ENCODE measurements at regions not wholly inside any gene's neighbourhood (a gene's known extent, or its start where the extent isn't known, plus 50 kb on each side); places are given as distances from the start of the nearest gene placed in this dataset.
"Not testable (repeated sequence)": the region's sequence is repeated elsewhere in the genome, so short reads cannot be mapped to it uniquely, and the experiment has no call there.

GRCh38 chr18:38174173-38174572 is 608.6 kb upstream of the CELF4 start:
- no peaks in the 10 kb centered on the region for H3K4me1 Mint-ChIP-seq

GRCh38 chr18:38170845-38171244 is 605.2 kb upstream of the CELF4 start:
- H3K27me3 ChIP-seq (ENCODE audit: control insufficient read depth, insufficient read depth, low read length) = no peaks in the 10 kb centered on the region
- H3K27ac ChIP-seq (ENCODE audit: low read length) = no peak overlapping the region
- no peak for ATAC-seq
- no peaks in the 10 kb centered on the region for H3K4me1 ChIP-seq (ENCODE audit: control insufficient read depth, insufficient read depth, low read length)
- peaks cover 15 to 27% of the 10 kb centered on the region in 2 donors for H3K9me3 Mint-ChIP-seq
- H3K4me3 Mint-ChIP-seq = no peak overlapping the region
- no peaks in the 10 kb centered on the region for H3K9me3 ChIP-seq (ENCODE audit: control insufficient read depth, insufficient read depth, low read length)
- H3K4me3 ChIP-seq (ENCODE audit: low read length) = no peak overlapping the region
- TF ChIP-seq, protein P1, sequence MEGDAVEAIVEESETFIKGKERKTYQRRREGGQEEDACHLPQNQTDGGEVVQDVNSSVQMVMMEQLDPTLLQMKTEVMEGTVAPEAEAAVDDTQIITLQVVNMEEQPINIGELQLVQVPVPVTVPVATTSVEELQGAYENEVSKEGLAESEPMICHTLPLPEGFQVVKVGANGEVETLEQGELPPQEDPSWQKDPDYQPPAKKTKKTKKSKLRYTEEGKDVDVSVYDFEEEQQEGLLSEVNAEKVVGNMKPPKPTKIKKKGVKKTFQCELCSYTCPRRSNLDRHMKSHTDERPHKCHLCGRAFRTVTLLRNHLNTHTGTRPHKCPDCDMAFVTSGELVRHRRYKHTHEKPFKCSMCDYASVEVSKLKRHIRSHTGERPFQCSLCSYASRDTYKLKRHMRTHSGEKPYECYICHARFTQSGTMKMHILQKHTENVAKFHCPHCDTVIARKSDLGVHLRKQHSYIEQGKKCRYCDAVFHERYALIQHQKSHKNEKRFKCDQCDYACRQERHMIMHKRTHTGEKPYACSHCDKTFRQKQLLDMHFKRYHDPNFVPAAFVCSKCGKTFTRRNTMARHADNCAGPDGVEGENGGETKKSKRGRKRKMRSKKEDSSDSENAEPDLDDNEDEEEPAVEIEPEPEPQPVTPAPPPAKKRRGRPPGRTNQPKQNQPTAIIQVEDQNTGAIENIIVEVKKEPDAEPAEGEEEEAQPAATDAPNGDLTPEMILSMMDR (IDR thresholded peaks at IDR 0.05) = no peak
- no peak for DNase-seq
- intact Hi-C loops (cut with micrococcal nuclease) = no loop called here
- no peaks in the 10 kb centered on the region for H3K36me3 ChIP-seq (ENCODE audit: control insufficient read depth, insufficient read depth, low read length)
- no peaks in the 10 kb centered on the region for H3K27me3 Mint-ChIP-seq (ENCODE audit: low read depth in 2 of 2)
- H3K36me3 Mint-ChIP-seq = no peaks in the 10 kb centered on the region
- H3K27ac Mint-ChIP-seq = no peak overlapping the region
- H3K4me1 Mint-ChIP-seq = no peaks in the 10 kb centered on the region

More at GRCh38 chr18:38174173-38174572, 608.6 kb upstream of the CELF4 start:
- intact Hi-C loops (cut with micrococcal nuclease) = no loop called here
- Histone ChIP-seq H3K36me3 (ENCODE audit: control insufficient read depth, insufficient read depth, low read length) (no peaks in the 10 kb centered on the region), H3K9me3 (ENCODE audit: control insufficient read depth, insufficient read depth, low read length) (no peaks in the 10 kb centered on the region), H3K4me1 (ENCODE audit: control insufficient read depth, insufficient read depth, low read length) (no peaks in the 10 kb centered on the region), H3K27ac (ENCODE audit: low read length) (no peak overlapping the region), H3K4me3 (ENCODE audit: low read length) (no peak overlapping the region), H3K27me3 (ENCODE audit: control insufficient read depth, insufficient read depth, low read length) (no peaks in the 10 kb centered on the region)
- TF ChIP-seq, protein P1 (IDR thresholded peaks at IDR 0.05) = no peak
- DNase-seq = no peak
- no peaks in the 10 kb centered on the region for H3K36me3 Mint-ChIP-seq
- H3K4me3 Mint-ChIP-seq = no peak overlapping the region
- no peak overlapping the region for H3K27ac Mint-ChIP-seq
- ATAC-seq = no peak
- H3K27me3 Mint-ChIP-seq (ENCODE audit: low read depth in 2 of 2) = no peaks in the 10 kb centered on the region
- WGBS (ENCODE audit: insufficient coverage) = 92% methylated on average over 1 of the region's 1 CpG
- peaks cover 15 to 30% of the 10 kb centered on the region in 2 donors for H3K9me3 Mint-ChIP-seq

DNA sequence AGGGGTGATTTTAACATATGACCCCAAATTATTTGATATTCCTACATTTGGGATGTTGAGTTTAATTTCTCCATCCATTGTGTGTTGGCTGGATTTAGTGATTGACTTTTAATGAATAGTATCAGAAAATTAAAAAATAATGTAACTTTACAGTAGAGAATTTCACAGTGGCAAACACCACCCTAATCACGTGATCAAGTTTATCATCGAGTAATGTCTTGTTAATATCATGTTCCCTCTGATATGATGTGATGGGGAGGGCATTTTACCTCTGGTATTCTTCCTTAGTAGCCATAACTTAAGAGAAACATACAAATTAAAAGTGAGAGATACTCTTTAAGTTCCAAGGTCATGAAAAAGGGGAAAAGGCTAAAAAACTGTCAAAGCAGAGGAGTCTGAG is 602.0 kb upstream of the CELF4 start:
- no peaks in the 10 kb centered on the region for H3K36me3 ChIP-seq (ENCODE audit: control insufficient read depth, insufficient read depth, low read length)
- Mint-ChIP-seq H3K4me1 (no peaks in the 10 kb centered on the region), H3K9me3 (peaks cover 10 to 16% of the 10 kb centered on the region in 2 donors), H3K27ac (no peak overlapping the region), H3K36me3 (no peaks in the 10 kb centered on the region), H3K27me3 (ENCODE audit: low read depth in 2 of 2) (no peaks in the 10 kb centered on the region), H3K4me3 (no peak overlapping the region)
- TF ChIP-seq, protein P1 (IDR thresholded peaks at IDR 0.05) = no peak
- DNase-seq = no peak
- no peaks in the 10 kb centered on the region for H3K9me3 ChIP-seq (ENCODE audit: control insufficient read depth, insufficient read depth, low read length)
- H3K27me3 ChIP-seq (ENCODE audit: control insufficient read depth, insufficient read depth, low read length) = no peaks in the 10 kb centered on the region
- H3K4me1 ChIP-seq (ENCODE audit: control insufficient read depth, insufficient read depth, low read length) = no peaks in the 10 kb centered on the region
- no CpG with 5 or more reads among the region's 2 CpGs for WGBS (ENCODE audit: insufficient coverage)
- intact Hi-C loops (cut with micrococcal nuclease) = no loop called here
- ATAC-seq = no peak
- H3K27ac ChIP-seq (ENCODE audit: low read length) = no peak overlapping the region
- H3K4me3 ChIP-seq (ENCODE audit: low read length) = no peak overlapping the region

DNA sequence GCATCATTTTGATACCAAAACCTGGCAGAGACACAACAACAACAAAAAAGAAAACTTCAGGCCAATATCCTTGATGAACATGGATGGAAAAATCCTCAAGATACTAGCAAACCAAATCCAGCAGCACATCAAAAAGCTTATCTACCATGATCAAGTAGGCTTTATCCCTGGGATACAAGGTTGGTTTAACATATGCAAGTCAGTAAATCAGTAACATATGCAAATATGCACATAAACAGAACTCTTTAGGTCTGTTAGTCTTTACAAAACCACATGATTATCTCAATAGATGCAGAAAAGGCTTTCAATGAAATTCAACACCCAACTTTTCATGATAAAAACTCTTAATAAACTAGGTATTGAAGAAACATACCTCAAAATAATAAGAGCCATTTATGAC is 587.5 kb upstream of the CELF4 start:
- H3K9me3 Mint-ChIP-seq = peaks cover 15 to 28% of the 10 kb centered on the region in 2 donors
- H3K9me3 ChIP-seq (ENCODE audit: control insufficient read depth, insufficient read depth, low read length); H3K4me1 Mint-ChIP-seq; H3K27me3 Mint-ChIP-seq (ENCODE audit: low read depth in 2 of 2); H3K27ac Mint-ChIP-seq; H3K27me3 ChIP-seq (ENCODE audit: control insufficient read depth, insufficient read depth, low read length); H3K4me3 Mint-ChIP-seq; intact Hi-C loops (cut with micrococcal nuclease); H3K4me1 ChIP-seq (ENCODE audit: control insufficient read depth, insufficient read depth, low read length); DNase-seq; H3K36me3 Mint-ChIP-seq; H3K36me3 ChIP-seq (ENCODE audit: control insufficient read depth, insufficient read depth, low read length); ATAC-seq; H3K4me3 ChIP-seq (ENCODE audit: low read length); H3K27ac ChIP-seq (ENCODE audit: low read length): not testable (repeated sequence)
